MM.1S (cell line): ENCODE measurements at regions not wholly inside any gene's neighbourhood (a gene's known extent, or its start where the extent isn't known, plus 50 kb on each side); places are given as distances from the start of the nearest gene placed in this dataset.

Source experiments
- DNase-seq: peaks from one replicate; pipeline ENCODE4 v3.0.0-alpha.2; 2015
- H2AFZ ChIP-seq: fragments of 300-600 bp; sonication (generic); 2 replicates; pipeline ENCODE4 v1.6.0; 2016; ENCODE audit warnings: antibody characterized with exemption, low read length
- H3F3A ChIP-seq: fragments of 300-600 bp; sonication (generic); 2 replicates; pipeline ENCODE4 v1.6.1; 2016; ENCODE audit warnings: mild to moderate bottlenecking, antibody characterized with exemption, low read length, moderate library complexity, mixed read lengths; ENCODE audit not compliant: insufficient read depth
- H3K27ac ChIP-seq: fragments of 300-600 bp; sonication (generic); 2 replicates; pipeline ENCODE4 v1.5.1; 2016; ENCODE audit warnings: mild to moderate bottlenecking, low read length
- H3K27me3 ChIP-seq: fragments of 300-600 bp; sonication (generic); replicated peaks from 2 replicates; pipeline ENCODE4 v1.6.0; 2016; ENCODE audit warnings: low read length; ENCODE audit not compliant: insufficient read depth
- H3K36me3 ChIP-seq: fragments of 300-600 bp; sonication (generic); replicated peaks from 2 replicates; pipeline ENCODE4 v1.6.1; 2016; ENCODE audit warnings: mild to moderate bottlenecking, low read length, mixed read lengths; ENCODE audit not compliant: insufficient read depth
- H3K4me1 ChIP-seq: fragments of 300-600 bp; sonication (generic); 2 replicates; pipeline ENCODE4 v1.6.1; 2016; ENCODE audit warnings: low read length, mixed read lengths
- H3K4me2 ChIP-seq: fragments of 300-600 bp; sonication (generic); 2 replicates; pipeline ENCODE4 v1.6.0; 2016; ENCODE audit warnings: low read depth, low read length
- H3K4me3 ChIP-seq: fragments of 300-600 bp; sonication (generic); 2 replicates; pipeline ENCODE4 v1.5.1; 2016; ENCODE audit warnings: low read length, mixed read lengths
- H3K79me2 ChIP-seq: fragments of 300-600 bp; sonication (generic); 2 replicates; pipeline ENCODE4 v1.6.1; 2016; ENCODE audit warnings: mixed run types, low read length, mixed read lengths
- H3K9ac ChIP-seq: fragments of 300-600 bp; sonication (generic); 2 replicates; pipeline ENCODE4 v1.6.1; 2016; ENCODE audit warnings: low read length, mixed read lengths
- H3K9me2 ChIP-seq: fragments of 300-600 bp; sonication (generic); replicated peaks from 2 replicates; pipeline ENCODE4 v1.6.1; 2016; ENCODE audit warnings: mild to moderate bottlenecking, low read length, mixed read lengths; ENCODE audit not compliant: insufficient read depth
- H3K9me3 ChIP-seq: fragments of 300-600 bp; sonication (generic); replicated peaks from 2 replicates; pipeline ENCODE4 v1.6.1; 2016; ENCODE audit warnings: mild to moderate bottlenecking, low read length, mixed read lengths; ENCODE audit not compliant: insufficient read depth
- H4K20me1 ChIP-seq: fragments of 300-600 bp; sonication (generic); 2 replicates; pipeline ENCODE4 v1.6.1; 2016; ENCODE audit warnings: mild to moderate bottlenecking, low read length, moderate library complexity, mixed read lengths; ENCODE audit not compliant: insufficient read depth
- EZH2 ChIP-seq: fragments of 300-600 bp; sonication (generic); optimal IDR thresholded peaks from 2 replicates; pipeline ENCODE3; 2017; ENCODE audit warnings: low read depth, mild to moderate bottlenecking, antibody characterized with exemption, low read length, mixed read lengths
- EZH2phosphoT487 ChIP-seq: fragments of 300-600 bp; sonication (generic); IDR thresholded peaks from 2 replicates; pipeline ENCODE4 v1.6.1; 2018; ENCODE audit warnings: antibody characterized with exemption, low read length
- TF ChIP-seq, protein P1 (sequence below): fragments of 300-600 bp; sonication (generic); IDR thresholded peaks from 2 replicates; pipeline ENCODE4 v1.5.1; 2016; ENCODE audit warnings: antibody characterized with exemption, low read length, mixed read lengths

DNA sequence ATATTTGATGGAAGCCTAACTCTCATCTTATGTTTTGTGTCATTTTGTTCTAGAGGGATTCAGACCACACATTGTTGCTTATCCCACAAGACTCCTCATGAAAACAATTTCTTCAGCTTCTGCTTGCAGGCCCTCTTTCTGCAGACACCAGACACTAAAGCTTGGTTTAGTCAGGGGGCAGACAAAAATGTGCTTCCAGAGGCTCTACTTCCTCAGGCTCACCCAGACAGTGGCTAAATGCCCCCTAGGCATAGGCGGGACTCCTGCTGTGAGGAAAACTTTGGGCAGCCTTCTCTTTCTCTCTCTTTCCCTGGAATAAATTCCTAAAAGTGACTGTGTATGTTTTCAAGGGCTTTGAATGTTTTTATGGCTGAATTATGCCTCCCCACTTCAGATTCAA lies 435.4 kb upstream of the ATP11B start:
- H3K27ac ChIP-seq, result no peak overlapping the region
- no peak overlapping the region for H3K9ac ChIP-seq
- H2AFZ ChIP-seq, result no peak overlapping the region
- H4K20me1 ChIP-seq, result no peaks in the 10 kb centered on the region
- H3F3A ChIP-seq, result no peaks in the 10 kb centered on the region
- H3K27me3 ChIP-seq, result no peaks in the 10 kb centered on the region
- no peaks in the 10 kb centered on the region for H3K9me3 ChIP-seq
- TF ChIP-seq EZH2phosphoT487 (no peak), EZH2 (no peak)
- TF ChIP-seq, protein P1, sequence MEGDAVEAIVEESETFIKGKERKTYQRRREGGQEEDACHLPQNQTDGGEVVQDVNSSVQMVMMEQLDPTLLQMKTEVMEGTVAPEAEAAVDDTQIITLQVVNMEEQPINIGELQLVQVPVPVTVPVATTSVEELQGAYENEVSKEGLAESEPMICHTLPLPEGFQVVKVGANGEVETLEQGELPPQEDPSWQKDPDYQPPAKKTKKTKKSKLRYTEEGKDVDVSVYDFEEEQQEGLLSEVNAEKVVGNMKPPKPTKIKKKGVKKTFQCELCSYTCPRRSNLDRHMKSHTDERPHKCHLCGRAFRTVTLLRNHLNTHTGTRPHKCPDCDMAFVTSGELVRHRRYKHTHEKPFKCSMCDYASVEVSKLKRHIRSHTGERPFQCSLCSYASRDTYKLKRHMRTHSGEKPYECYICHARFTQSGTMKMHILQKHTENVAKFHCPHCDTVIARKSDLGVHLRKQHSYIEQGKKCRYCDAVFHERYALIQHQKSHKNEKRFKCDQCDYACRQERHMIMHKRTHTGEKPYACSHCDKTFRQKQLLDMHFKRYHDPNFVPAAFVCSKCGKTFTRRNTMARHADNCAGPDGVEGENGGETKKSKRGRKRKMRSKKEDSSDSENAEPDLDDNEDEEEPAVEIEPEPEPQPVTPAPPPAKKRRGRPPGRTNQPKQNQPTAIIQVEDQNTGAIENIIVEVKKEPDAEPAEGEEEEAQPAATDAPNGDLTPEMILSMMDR, result no peak
- H3K79me2 ChIP-seq, result no peaks in the 10 kb centered on the region
- no peak for DNase-seq
- H3K4me3 ChIP-seq, result no peak overlapping the region
- no peaks in the 10 kb centered on the region for H3K9me2 ChIP-seq
- H3K4me2 ChIP-seq, result no peak overlapping the region
- H3K36me3 ChIP-seq, result no peaks in the 10 kb centered on the region
- no peaks in the 10 kb centered on the region for H3K4me1 ChIP-seq

DNA sequence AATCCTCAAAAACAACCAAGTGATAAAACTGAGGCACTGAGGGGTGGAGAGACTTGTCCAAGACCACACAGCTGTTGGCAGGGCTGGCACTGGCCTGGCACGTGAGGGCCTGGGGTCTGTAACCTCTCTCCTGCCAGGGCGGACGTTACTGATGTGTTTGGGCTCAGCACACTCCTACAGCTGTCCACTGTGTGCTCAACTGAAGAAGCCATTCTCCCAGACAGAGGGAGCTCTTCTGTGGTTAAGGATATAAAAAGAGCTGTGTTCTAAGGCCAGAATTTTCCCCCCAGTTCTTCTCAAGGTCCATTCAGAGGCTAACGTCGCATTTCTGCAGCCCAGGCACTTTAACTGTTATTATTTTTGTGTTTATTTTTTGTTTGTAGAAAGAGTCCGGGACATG lies 429.0 kb upstream of the ATP11B start:
- H3K36me3 ChIP-seq, result no peaks in the 10 kb centered on the region
- no peak overlapping the region for H3K27ac ChIP-seq
- no peak for DNase-seq
- no peak overlapping the region for H3K4me3 ChIP-seq
- H4K20me1 ChIP-seq, result no peaks in the 10 kb centered on the region
- no peaks in the 10 kb centered on the region for H3K79me2 ChIP-seq
- H3K27me3 ChIP-seq, result no peaks in the 10 kb centered on the region
- H3K9me2 ChIP-seq, result no peaks in the 10 kb centered on the region
- H3K9me3 ChIP-seq, result no peaks in the 10 kb centered on the region
- no peak overlapping the region for H3K9ac ChIP-seq
- no peak overlapping the region for H3K4me2 ChIP-seq
- no peak for TF ChIP-seq EZH2phosphoT487
- TF ChIP-seq EZH2, result no peak
- TF ChIP-seq, protein P1, result no peak
- H2AFZ ChIP-seq, result no peak overlapping the region
- H3F3A ChIP-seq, result no peaks in the 10 kb centered on the region
- H3K4me1 ChIP-seq, result peaks cover 10% of the 10 kb centered on the region

DNA sequence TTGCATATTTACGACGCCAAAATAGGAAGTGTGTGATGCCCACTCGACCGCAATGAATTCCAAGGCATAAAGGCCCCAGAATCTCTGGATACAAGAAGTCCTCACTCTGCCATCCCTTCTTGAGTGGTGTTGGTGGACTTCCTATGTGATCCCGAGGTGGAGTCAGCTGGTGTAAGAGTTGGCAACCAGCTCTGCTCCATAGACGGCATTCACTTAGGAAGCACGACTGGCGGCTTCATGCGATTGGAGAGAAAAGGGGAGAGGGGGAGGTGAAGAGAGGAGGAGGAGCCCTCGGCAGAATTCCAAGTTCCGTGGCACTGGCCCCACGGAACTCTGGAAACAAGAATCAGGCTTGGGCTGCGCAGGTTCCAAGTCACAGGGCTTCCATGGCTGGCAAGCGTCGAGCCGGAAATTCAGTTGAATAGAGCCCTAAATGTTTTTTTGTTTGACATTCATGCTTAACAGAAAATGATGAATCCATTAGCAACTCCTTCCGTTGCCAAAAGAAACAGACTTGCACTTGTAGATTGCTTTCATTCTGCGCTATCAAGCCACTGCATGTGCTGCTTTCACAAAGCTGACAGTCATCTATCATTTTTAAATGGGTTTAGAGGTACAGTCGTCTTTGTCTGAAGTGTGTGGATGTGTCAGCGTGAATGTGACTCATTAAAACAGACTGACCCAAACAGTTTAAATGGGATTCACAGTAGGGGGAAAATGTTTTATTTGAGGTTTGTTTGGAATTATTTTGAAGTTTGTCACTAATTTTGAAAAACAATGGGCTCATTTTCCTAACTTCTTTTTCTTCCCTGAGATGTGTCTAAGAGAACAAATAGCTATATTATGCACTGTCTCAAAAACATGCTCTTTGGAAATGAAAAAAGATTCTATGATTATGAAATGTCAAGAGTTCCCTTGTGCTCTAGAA lies 428.3 kb upstream of the ATP11B start:
- H4K20me1 ChIP-seq, result no peaks in the 10 kb centered on the region
- no peak for DNase-seq
- H3K9me2 ChIP-seq, result no peaks in the 10 kb centered on the region
- no peak overlapping the region for H3K4me3 ChIP-seq
- no peak overlapping the region for H2AFZ ChIP-seq
- H3K9ac ChIP-seq, result no peak overlapping the region
- no peaks in the 10 kb centered on the region for H3K27me3 ChIP-seq
- H3K4me1 ChIP-seq, result peaks cover 16% of the 10 kb centered on the region
- H3K4me2 ChIP-seq, result no peak overlapping the region
- H3F3A ChIP-seq, result no peaks in the 10 kb centered on the region
- H3K79me2 ChIP-seq, result no peaks in the 10 kb centered on the region
- H3K9me3 ChIP-seq, result no peaks in the 10 kb centered on the region
- H3K27ac ChIP-seq, result no peak overlapping the region
- H3K36me3 ChIP-seq, result no peaks in the 10 kb centered on the region
- TF ChIP-seq, protein P1, result no peak
- TF ChIP-seq EZH2 (no peak), EZH2phosphoT487 (no peak)
